Esophagus muscularis mucosa (tissue), 4 donors: ENCODE measurements at regions not wholly inside any gene's neighbourhood (a gene's known extent, or its start where the extent isn't known, plus 50 kb on each side); places are given as distances from the start of the nearest gene placed in this dataset.

Source experiments
- DNase-seq: peaks from one replicate; pipeline ENCODE4 v3.0.0-alpha.2; 2017; ENCODE audit errors: extremely low spot score
- H3K27ac ChIP-seq, 4 donors: fragments of 200-600 bp; sonication (generic); replicated peaks in 1 of 4; 1 replicate in 3 of 4; 2 replicates in 1 of 4; pipeline ENCODE4 v1.5.1; 2016 to 2019; ENCODE audit warnings: mild to moderate bottlenecking in 1 of 4
- H3K27me3 ChIP-seq, 4 donors: fragments of 200-600 bp; sonication (generic); one replicate each; pipeline versions ENCODE4 v1.5.1 to v1.6.0; 2016 to 2019
- H3K36me3 ChIP-seq, 4 donors: fragments of 200-600 bp; sonication (generic); one replicate each; pipeline ENCODE4 v1.5.1; 2016 to 2019
- H3K4me1 ChIP-seq, 4 donors: fragments of 200-600 bp; sonication (generic); one replicate each; pipeline ENCODE4 v1.5.1; 2016 to 2019
- H3K4me3 ChIP-seq, 4 donors: fragments of 200-600 bp; sonication (generic); 1 replicate in 2 of 4; 2 replicates in 2 of 4; pipeline ENCODE4 v1.5.1; 2016 to 2019; ENCODE audit warnings: mild to moderate bottlenecking in 4 of 4, moderate library complexity in 1 of 4
- H3K9me3 ChIP-seq, 4 donors: fragments of 200-600 bp; sonication (generic); 1 replicate in 3 of 4; 2 replicates in 1 of 4; pipeline ENCODE4 v1.5.1; 2016 to 2019
- EP300 ChIP-seq: sonication (generic); formaldehyde crosslinking; IDR thresholded peaks from one replicate; pipeline ENCODE4 v1.6.1; 2017; ENCODE audit warnings: antibody characterized with exemption
- POLR2A ChIP-seq: fragments of 450-650 bp; IDR thresholded peaks from one replicate; pipeline ENCODE4 v1.6.1; 2017; ENCODE audit warnings: antibody characterized with exemption, moderate library complexity, mild to moderate bottlenecking, low read depth
- POLR2AphosphoS5 ChIP-seq, 2 donors: sonication (generic); formaldehyde crosslinking; IDR thresholded peaks; one replicate each; pipeline ENCODE4 v1.6.1; 2017; ENCODE audit warnings: antibody characterized with exemption in 2 of 2
- WGBS: methylation state at CpG from one replicate; pipeline ENCODE4 v1.1.5; 2018; 5-methylcytosine and 5-hydroxymethylcytosine counted together
- intact Hi-C: fragments of 100-400 bp; cut with DNase I; formaldehyde crosslinking; loops from one replicate; pipeline ENCODE4 v1.15.1; 2023
- TF ChIP-seq, protein P1 (sequence below), 3 experiments: fragments of 200-600 bp in 2 of 3; fragments of 450-650 bp in 1 of 3; sonication (generic) in 2 of 3; IDR thresholded peaks; one replicate each; pipeline ENCODE4 v1.5.1; 2017 to 2019; ENCODE audit warnings: antibody characterized with exemption in 3 of 3, mild to moderate bottlenecking in 2 of 3, moderate library complexity in 1 of 3

DNA sequence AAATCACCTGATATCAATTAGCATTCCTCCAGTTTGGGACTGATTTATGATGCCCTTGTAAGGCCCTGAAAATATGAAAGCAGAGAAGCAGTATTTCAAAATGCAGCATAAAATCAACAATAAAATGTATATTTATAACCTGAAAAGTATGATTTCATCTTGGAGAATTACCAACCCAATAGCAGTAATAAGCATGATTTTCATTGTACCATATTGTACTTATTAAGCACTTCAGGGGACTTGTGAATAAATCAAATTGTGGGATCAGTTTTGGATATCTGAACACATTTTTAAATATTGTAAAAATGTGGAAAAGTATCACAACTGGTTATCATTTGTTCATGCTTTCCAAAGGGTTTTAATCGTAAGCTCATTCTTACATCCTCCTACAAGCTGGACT is 250.8 kb downstream of the DMRT2 start:
- Histone ChIP-seq H3K4me1 (no peaks in the 10 kb centered on the region), H3K4me3 (no peak overlapping the region), H3K36me3 (no peaks in the 10 kb centered on the region), H3K27ac (no peak overlapping the region), H3K27me3 (no peaks in the 10 kb centered on the region), H3K9me3 (no peaks in the 10 kb centered on the region)
- intact Hi-C loops = no loop called here
- TF ChIP-seq EP300 = no peak
- no peak for TF ChIP-seq POLR2A
- TF ChIP-seq, protein P1, sequence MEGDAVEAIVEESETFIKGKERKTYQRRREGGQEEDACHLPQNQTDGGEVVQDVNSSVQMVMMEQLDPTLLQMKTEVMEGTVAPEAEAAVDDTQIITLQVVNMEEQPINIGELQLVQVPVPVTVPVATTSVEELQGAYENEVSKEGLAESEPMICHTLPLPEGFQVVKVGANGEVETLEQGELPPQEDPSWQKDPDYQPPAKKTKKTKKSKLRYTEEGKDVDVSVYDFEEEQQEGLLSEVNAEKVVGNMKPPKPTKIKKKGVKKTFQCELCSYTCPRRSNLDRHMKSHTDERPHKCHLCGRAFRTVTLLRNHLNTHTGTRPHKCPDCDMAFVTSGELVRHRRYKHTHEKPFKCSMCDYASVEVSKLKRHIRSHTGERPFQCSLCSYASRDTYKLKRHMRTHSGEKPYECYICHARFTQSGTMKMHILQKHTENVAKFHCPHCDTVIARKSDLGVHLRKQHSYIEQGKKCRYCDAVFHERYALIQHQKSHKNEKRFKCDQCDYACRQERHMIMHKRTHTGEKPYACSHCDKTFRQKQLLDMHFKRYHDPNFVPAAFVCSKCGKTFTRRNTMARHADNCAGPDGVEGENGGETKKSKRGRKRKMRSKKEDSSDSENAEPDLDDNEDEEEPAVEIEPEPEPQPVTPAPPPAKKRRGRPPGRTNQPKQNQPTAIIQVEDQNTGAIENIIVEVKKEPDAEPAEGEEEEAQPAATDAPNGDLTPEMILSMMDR (IDR thresholded peaks at IDR 0.05) = no peak
- TF ChIP-seq POLR2AphosphoS5 (IDR thresholded peaks at IDR 0.05) = no peak
- no peak for DNase-seq
- 4% methylated on average over 1 of the region's 1 CpG for WGBS

DNA sequence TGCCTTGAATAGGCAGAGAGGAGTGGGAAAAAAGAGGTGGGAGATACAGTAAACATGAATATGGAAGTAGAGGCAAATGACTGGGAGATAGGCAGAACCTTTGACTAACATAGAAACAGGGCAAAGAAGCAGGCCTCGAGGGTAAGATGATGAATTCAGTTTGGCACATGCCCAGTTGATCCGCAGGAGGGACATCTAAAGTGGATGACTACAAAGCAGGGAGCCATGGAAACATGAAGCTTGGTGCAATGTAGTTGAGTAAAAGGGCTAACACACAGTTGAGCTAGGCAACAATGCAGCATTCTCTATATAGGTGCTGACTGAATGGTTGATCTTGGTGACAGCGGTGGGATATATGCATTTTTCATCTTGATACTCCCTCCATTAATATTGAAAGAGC is 253.8 kb downstream of the DMRT2 start:
- H3K27me3 ChIP-seq = no peaks in the 10 kb centered on the region
- no peak for DNase-seq
- TF ChIP-seq POLR2AphosphoS5 (IDR thresholded peaks at IDR 0.05) = no peak
- 68% methylated on average over 3 of the region's 3 CpGs for WGBS
- H3K4me3 ChIP-seq = no peak overlapping the region
- no peaks in the 10 kb centered on the region for H3K4me1 ChIP-seq
- intact Hi-C loops = no loop called here
- no peaks in the 10 kb centered on the region for H3K36me3 ChIP-seq
- no peaks in the 10 kb centered on the region for H3K9me3 ChIP-seq
- no peak overlapping the region for H3K27ac ChIP-seq

DNA sequence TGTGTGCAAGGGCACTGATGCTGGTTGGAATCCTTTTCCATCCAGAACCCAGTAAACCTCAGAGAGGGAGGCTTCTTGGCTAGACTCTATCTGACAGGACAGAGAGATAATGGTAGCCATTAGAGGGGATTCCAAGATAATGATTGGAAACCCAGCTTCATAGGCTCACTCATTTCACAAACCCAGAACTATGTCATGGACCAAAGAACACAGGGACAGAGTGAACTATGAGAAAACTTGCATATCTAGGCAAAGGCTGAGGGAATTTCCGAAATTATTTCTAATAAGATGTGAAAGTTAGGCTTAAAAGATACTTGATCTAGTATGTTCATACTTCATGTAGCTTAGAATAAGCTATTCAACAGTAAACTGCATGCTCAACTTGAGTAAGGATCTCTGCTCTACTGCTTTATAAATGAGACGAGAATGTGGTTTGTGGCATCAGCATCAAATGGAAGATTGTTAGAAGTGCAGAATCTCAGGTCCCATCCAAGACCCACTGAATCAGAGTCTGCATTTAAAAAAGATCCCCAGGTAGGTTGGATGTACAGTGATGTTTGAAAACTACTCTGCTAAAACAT is 261.4 kb downstream of the DMRT2 start:
- H3K36me3 ChIP-seq = no peaks in the 10 kb centered on the region
- no peak for DNase-seq
- H3K27me3 ChIP-seq = no peaks in the 10 kb centered on the region
- no peak overlapping the region for H3K4me3 ChIP-seq
- H3K4me1 ChIP-seq = no peaks in the 10 kb centered on the region
- intact Hi-C loops = no loop called here
- WGBS = 91% methylated on average over 2 of the region's 2 CpGs
- no peak overlapping the region for H3K27ac ChIP-seq
- no peaks in the 10 kb centered on the region for H3K9me3 ChIP-seq
- no peak for TF ChIP-seq POLR2AphosphoS5 (IDR thresholded peaks at IDR 0.05)
- TF ChIP-seq EP300 = no peak
- no peak for TF ChIP-seq POLR2A
- TF ChIP-seq, protein P1 (IDR thresholded peaks at IDR 0.05) = no peak

DNA sequence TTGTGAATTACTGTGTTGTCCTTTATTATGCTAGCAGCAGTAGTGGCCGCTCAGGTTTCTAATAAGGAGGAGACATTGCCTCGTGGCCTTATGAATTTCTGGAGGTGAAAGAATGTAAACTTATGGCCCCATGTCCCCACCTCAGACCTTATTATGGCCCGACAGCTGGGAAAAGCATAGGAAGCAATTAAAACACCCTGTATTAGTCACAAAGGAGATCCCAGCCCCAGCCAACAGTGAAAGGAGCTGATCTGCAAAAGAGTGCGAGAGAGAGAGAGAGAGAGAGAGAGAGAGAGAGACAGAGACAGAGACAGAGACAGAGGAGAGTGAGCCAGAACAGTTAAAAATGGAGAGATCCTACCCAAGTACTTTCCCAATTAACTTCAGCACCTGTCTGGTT is 269.3 kb downstream of the DMRT2 start:
- TF ChIP-seq, protein P1 (IDR thresholded peaks at IDR 0.05) = no peak
- no peak for TF ChIP-seq POLR2A
- TF ChIP-seq POLR2AphosphoS5 (IDR thresholded peaks at IDR 0.05) = no peak
- no peak for TF ChIP-seq EP300
- Histone ChIP-seq H3K4me3 (no peak overlapping the region), H3K27ac (no peak overlapping the region), H3K9me3 (no peaks in the 10 kb centered on the region), H3K27me3 (no peaks in the 10 kb centered on the region), H3K36me3 (no peaks in the 10 kb centered on the region), H3K4me1 (peaks cover 0 to 5% (median 4%) of the 10 kb centered on the region in 4 donors)
- WGBS = 58% methylated on average over 4 of the region's 4 CpGs
- peak; percentile 79 for DNase-seq
- intact Hi-C loops = no loop called here

DNA sequence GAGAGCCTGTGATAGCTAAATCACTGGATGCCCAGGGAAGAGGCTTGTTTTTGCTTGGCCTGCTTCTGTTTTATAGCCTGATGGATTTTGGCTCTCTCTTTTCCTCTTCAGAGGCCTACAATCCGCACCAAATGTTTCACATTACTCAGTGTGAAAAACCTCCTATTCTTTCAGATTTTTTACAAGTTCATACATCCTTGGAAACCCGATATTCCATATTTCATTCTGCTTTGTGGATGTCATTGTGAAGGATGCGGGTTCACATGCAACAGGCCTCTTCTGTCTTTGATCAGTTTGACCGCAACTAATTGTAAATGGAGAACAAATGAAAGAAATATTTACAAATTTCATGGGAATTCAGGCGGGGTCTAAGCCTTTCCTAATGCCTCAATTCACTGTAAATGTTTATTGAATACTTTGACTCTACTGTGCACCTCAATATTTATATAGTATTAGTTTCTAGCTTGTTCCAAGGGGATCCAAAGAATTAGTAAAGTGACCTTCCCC is 269.9 kb downstream of the DMRT2 start:
- Histone ChIP-seq H3K4me1 (peaks cover 0 to 5% (median 4%) of the 10 kb centered on the region in 4 donors), H3K9me3 (no peaks in the 10 kb centered on the region), H3K27ac (no peak overlapping the region), H3K36me3 (no peaks in the 10 kb centered on the region), H3K4me3 (no peak overlapping the region), H3K27me3 (no peaks in the 10 kb centered on the region)
- DNase-seq = no peak
- no peak for TF ChIP-seq POLR2A
- TF ChIP-seq, protein P1 (IDR thresholded peaks at IDR 0.05) = no peak
- TF ChIP-seq EP300 = no peak
- no peak for TF ChIP-seq POLR2AphosphoS5 (IDR thresholded peaks at IDR 0.05)
- intact Hi-C loops = loop anchor here (10.0 kb wide), 1 partner anchor 65 kb away; no protein-coding TSS in a partner anchor
- WGBS = 51% methylated on average over 5 of the region's 5 CpGs
